T-helper 22 cell (primary cell): ENCODE measurements at regions not wholly inside any gene's neighbourhood (a gene's known extent, or its start where the extent isn't known, plus 50 kb on each side); places are given as distances from the start of the nearest gene placed in this dataset.
A peak's percentile ranks its signal among the peaks of the same experiment; 100 is the strongest.

Experiments
- DNase-seq: peaks from one replicate; pipeline ENCODE4 v3.0.0-alpha.2; 2020; ENCODE audit warnings: low read depth

GRCh38 chr6:118761645-118762044 lies 110.3 kb upstream of the CEP85L start:
- no peak for DNase-seq

- DNase-seq = no peak
These were observed 107.6 kb upstream of the CEP85L start for GRCh38 chr6:118758946-118759345.

DNA sequence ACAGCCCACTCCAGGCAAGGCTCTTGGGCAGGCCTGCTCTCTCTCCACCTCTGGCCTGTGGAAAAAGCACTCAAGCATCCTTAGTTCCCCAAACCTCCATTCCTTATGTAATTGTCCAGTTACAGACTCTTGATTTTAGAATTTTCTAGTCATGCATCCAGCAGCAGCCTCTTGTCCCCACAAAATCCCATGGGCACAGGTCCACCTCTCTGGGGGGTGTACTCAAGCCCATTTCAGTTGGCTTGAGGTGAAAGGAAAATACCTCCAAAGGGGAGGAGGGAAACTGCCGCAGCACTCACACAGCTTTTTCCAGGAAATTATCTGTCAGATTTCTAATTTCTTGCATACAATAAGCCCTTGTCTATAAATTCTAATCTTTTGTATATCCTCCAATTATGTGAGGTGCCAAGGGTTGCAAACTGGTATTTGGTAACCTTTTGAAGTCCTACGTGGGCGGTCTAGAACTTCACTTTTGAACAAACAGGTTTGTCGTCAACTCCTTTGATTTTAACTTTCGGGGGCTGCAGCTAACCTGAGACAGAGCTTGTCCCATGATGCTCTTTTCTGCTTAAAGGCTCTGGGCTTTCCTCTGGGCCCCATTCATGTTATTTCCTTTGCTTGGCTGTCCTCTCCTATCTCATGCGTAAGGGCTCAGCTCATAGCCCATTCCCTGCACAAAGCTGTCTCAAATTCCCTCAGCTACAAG lies 104.7 kb upstream of the CEP85L start:
- no peak for DNase-seq

GRCh38 chr6:118752803-118753202 lies 101.4 kb upstream of the CEP85L start:
- DNase-seq = no peak

- no peak for DNase-seq
These were observed 99.7 kb upstream of the CEP85L start for GRCh38 chr6:118751072-118751471.

DNA sequence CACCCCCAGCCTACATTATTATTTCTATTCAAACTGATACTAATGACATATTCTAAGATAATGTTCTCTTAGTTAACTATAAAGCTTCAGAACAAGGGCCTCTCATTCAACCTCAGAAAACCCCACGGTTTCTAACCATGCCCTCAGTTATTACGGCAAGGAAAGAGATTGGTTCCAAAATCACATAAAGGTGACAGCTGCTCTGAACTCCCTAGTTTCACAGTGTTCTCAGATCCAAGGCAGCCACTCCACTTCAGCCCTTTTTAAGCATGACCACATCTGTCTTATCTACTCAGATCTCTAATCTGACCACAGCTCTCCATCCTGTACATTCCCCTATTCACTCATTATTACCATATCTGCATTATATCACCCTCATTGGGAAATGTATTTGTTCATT lies 98.8 kb upstream of the CEP85L start:
- DNase-seq = no peak

GRCh38 chr6:118748311-118749062 lies 97.1 kb upstream of the CEP85L start:
- no peak for DNase-seq

DNA sequence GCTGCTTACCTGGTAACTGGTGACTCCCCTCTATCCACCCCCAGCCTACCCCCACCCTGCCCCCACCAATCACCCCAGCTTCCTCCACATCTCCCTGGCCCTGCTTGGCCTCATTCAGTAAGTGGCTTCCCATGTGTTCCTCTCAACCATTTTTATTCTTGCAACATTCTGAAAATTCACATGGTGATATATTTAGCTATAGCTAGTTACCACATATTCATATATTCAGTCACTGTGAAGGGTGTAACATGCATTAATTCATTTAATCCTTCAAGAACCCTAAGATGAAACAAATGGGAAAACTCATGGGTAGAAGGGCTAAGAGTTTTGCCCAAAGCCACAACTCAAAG lies 95.4 kb upstream of the CEP85L start:
- DNase-seq = no peak

DNA sequence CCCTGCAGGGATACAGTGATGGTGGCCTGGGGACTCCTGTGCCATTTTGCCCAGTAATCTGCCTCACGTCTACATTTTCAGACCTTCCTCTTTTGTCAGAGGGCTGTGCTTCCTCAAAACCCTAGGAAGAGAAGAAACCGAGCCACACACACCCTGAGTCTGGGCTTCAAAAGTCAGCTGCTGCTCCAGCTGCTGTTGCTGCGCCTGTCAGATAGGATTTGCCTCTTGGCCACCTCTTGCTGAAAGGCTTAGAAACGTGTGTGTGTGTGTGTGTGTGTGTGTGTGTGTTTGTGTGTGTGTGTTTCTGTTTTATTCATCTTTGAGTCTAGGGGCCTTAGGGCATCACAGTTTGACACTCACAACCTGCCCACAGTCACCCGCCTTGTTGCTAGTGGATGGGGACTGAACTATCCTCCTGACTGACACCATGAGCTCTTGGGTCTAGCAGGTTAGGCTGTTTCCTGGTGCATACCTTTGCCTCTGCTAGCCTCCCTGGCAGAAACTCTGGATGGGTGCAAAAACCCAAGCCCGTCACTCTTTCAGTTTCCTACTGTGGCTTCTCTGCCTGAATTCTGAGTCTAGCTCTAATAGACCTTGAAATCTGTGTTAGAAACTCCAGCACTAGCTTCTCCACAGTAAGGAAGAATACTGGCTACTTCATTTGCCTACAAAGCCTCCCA lies 94.9 kb upstream of the CEP85L start:
- no peak for DNase-seq

DNA sequence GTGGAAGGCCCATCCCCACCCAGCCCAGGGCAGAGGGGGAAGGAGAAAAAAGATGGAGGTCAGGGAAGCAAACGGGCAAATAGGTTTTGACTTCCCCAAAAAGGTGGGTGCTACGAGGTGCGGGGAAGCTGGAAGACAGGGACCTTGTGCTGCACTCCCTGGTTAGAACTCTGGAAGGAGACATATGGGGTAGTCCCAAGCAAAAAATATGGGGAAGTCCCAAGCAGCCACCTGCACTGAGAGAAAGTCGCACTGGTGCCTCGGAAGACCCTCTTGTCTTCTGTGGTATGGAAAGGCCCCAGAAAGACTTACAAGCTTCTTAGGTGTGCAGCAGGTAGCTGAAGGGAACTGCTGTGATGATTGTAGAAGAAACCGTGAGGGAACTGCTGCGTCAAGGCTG lies 93.8 kb upstream of the CEP85L start:
- no peak for DNase-seq

DNA sequence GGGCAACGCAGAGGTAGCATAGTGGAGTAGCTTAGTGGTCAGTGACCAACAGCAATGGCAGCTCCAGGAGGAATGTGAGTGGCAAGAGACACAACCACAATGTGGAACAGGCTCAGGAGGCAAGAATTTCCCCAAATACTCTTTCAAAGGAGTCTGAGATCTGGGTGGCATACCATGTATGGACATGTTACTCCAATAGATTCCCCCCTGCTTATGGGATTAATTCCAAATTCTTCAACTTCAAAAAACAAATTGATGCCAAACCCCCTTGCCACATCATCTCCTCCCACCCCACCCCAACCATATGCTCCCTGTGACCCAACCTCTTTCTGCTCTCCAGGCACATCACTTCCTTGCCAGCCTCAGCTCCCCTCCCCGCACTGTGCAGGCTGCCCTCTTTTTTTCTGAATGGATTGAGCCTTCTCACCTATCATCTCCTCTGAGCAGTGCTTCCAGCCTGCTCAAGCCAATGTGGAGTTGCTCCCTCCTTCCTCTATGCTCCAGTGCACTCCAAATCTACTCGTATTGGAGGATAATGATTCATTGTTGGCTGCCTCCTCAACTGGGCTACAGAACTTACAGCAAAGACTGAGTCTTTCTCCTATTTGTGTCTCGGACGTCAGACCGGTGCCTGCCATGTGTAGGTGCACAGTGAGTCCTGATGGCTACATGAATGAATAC lies 93.0 kb upstream of the CEP85L start:
- DNase-seq = no peak

DNA sequence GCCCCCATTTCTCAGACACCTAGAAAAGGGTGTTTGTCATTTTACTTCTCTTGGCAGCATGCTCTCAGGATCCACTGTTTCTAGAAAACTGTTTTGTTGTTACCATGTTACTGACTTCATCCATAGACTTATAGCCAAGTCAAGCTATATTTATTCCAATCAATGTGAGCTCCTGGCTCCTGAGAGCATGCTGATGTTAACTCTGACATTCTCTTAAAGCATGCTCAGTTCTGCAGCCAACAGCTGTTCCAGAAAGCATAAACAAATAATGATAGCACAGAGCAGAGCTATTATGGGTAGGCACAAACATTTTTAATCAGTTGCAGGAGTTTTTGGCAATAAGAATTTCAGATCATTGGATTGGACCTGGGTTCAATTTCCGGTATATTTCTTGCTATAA lies 92.4 kb upstream of the CEP85L start:
- DNase-seq = no peak

- no peak for DNase-seq
These were observed 89.0 kb upstream of the CEP85L start for GRCh38 chr6:118740372-118740771.

DNA sequence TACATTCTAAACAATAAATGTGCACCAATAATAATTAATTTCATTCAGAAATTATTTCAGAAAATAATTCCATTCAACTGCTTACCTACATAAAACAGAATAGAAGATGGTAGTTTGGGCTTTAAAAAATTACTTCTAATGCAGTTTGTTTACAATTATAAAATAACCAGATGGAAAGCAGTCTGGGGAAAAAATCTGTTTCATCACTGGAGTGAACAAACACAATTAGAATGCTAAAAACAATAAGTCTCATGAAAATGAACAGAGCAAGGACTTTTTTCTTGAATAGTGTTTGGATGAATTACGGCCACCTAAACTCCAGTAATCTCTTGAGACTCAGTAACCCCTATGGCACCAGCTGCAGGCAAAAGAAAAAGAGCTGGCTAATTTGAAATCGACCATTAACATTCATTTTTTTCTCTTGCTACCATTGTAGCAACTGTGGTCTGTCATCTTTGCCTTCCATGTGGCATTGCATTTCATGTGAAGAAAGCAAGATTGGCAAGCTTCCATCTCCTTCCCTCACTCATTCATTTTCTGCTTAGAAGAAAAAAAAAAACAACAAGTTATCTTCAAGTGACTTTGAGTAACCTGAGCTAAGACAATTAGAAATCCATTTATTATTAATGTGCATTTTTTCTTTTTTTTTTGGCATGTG lies 88.4 kb upstream of the CEP85L start:
- no peak for DNase-seq

DNA sequence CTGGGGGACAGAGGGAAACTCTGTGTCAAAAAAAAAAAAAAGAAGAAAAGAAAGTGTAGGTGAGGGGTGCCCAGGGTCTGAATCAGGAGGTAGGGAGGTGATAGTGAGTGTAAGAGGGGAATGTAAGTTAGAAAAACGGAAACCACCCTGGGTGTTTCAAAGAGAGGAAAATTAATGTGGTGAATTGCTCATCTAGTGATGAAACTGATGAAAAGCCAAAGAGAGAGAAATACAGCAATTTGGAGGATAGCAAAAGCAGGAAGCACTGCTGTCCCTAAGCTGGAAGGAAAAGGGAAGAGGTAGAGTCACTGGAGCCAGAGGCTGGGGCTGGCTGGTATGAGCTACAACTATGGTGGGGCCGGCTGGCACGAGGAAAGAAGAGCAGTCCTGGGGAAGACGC lies 85.0 kb upstream of the CEP85L start:
- no peak for DNase-seq

DNA sequence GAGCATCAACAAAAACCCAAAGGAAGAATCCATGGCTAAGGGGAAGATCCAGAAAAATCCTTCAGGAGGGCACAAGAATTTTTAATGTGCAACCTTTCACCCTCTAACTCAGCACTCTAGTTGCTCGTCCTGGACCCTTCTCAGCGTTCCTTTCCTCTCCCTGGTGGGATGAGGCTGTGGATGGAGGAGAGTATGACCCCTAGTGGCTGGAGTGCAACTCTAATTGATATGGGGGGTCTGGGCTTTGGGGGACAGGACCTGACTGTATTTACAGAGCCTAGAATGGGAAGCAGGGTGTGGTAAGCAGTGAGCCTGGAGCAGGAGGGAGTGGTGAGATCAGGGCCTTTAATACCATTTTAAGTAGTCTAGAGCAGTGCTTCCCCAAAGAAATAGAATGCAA lies 83.9 kb upstream of the CEP85L start:
- no peak for DNase-seq

DNA sequence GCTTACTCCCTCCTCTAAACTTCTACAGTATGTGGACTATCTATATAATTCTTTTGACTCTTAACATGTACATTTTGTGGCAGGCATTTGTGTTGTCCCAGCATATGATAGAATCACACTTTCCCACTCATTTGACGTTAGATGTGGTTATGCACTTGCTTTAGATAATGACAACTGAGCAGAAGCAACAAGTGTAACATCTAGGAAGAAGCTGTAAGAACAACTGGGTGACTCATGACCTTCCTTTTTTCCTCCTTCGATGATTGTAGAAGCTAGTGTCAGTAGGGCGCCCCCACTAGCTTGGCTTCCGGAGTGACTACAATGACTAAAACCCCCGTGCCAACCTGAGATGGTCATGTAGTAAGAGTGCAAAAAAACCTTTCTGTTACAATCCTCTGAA lies 74.6 kb upstream of the CEP85L start:
- peak; percentile 32 for DNase-seq

DNA sequence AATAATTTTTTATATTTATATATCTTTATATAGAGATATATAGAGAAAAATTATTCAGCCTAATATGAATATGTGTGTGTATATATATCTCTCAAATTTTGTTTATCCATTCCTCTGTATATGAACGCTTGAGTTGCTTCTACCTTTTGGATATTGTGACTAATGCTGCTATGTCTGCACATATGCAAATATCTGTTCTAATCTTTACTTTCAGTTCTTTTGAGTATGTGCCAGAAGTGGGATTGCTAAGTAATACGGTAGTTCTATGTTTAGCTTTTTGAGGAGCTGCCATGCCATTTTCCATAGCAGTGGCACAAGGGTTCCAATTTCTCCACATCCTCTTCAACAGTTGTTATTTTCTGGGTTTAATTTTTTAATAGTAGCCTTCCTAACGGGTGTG lies 72.8 kb upstream of the CEP85L start:
- DNase-seq = no peak

DNA sequence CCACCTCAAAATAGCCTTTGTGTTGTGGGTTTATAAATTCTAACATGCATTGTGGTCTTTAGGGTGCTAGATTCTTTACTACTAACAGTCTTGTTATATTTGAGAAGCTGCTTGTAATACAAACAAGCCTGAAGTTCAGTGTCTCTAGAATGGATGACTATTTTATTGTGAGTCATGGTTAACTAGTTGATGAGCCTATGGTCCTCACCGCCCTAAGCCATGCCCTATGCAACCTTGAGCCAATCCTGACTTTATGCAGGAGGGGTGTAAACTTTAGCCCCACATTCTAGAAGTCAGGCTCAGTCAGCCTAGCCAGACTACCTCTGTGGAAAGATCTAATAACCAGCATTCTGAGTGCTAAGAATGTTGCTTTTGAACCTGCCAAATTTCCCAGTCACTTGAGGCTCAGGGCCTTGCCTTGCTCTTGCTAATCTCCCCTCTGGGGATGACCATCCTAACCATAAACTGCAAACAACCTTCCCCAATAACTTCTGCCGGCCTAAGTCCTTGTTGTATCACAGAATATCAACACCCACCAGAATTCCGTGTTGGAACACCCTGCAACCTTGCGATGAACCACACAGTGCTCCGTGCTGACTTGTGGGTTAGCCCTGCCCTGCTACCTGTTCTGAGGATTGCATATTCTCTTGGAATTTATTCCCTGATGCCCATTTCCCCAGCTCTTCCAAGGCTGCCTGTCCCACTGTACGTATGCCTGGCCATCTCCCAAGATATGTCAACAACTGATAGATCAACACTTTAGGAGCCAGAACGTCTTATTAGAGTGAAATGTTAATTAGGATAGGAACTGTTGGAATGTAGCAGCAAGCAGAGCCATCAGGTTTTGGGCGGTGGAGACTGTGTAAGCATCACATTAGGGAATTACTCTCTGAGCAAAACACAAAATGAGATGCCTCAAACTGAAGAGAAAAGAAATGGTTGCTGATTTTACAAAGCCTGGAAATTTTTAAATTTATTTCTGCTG lies 71.7 kb upstream of the CEP85L start:
- no peak for DNase-seq

DNA sequence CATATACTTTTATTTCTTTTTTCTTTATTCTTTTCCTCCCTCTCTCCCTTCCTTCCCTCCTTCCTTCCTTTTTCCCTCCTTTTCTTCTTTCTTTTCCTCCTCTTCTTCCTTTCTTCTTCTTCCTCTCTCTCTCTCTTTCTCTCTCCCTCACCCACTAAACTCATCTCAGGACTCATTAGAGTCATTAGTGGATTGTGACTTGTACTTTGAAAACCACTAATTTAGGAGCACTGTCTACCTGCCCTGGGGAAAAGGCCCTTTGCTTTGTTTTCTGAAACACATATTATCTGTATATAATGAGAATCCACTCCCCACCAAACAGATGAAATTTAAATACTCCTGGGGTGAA lies 68.7 kb upstream of the CEP85L start:
- no peak for DNase-seq
